Erythroblast (primary cell): ENCODE measurements at regions not wholly inside any gene's neighbourhood (a gene's known extent, or its start where the extent isn't known, plus 50 kb on each side); places are given as distances from the start of the nearest gene placed in this dataset.

Source experiments
- GATA1 ChIP-seq: IDR thresholded peaks from 2 replicates; pipeline ENCODE4 v1.6.1; 2011; ENCODE audit warnings: low read depth, mild to moderate bottlenecking, control low read depth, low read length, moderate library complexity
- POLR2A ChIP-seq: IDR thresholded peaks from 2 replicates; pipeline ENCODE4 v1.6.1; 2011; ENCODE audit warnings: mild to moderate bottlenecking, low read length

GRCh38 chr22:48717883-48718817 lies 1109.5 kb downstream of the BRD1 start:
- TF ChIP-seq POLR2A (no peak), GATA1 (no peak)
